Osteoblast (primary cell): ENCODE measurements at regions not wholly inside any gene's neighbourhood (a gene's known extent, or its start where the extent isn't known, plus 50 kb on each side); places are given as distances from the start of the nearest gene placed in this dataset.

Experiments
- DNase-seq: peaks from one replicate; pipeline ENCODE4 v3.0.0; 2011; ENCODE audit warnings: low spot score, mixed read lengths; ENCODE audit not compliant: insufficient read length; ENCODE audit errors: missing footprints
- H2AFZ ChIP-seq: 2 replicates; pipeline ENCODE4 v1.6.0; 2011; ENCODE audit warnings: mild to moderate bottlenecking, low read length
- H3K27ac ChIP-seq: 2 replicates; pipeline ENCODE4 v1.5.1; 2011; ENCODE audit warnings: mild to moderate bottlenecking, low read depth, low read length, moderate library complexity
- H3K27me3 ChIP-seq: 2 replicates; pipeline ENCODE4 v1.6.0; 2012; ENCODE audit warnings: mild to moderate bottlenecking, control low read depth, inconsistent platforms, low read length, moderate library complexity; ENCODE audit not compliant: insufficient read depth
- H3K36me3 ChIP-seq: 2 replicates; pipeline ENCODE4 v1.5.1; 2011; ENCODE audit warnings: mild to moderate bottlenecking, low read length, control low read depth, moderate library complexity; ENCODE audit not compliant: insufficient read depth
- H3K4me1 ChIP-seq: 2 replicates; pipeline ENCODE4 v1.5.1; 2011; ENCODE audit warnings: mild to moderate bottlenecking, low read length, control low read depth, moderate library complexity; ENCODE audit not compliant: insufficient read depth
- H3K4me2 ChIP-seq: 2 replicates; pipeline ENCODE4 v1.6.0; 2011; ENCODE audit warnings: mild to moderate bottlenecking, low read length; ENCODE audit not compliant: insufficient read depth
- H3K4me3 ChIP-seq: fragments of 200-600 bp; sonication (generic); 3 replicates; pipeline ENCODE4 v1.5.1; 2012; ENCODE audit warnings: mild to moderate bottlenecking, low read length, inconsistent platforms; ENCODE audit not compliant: insufficient read depth
- H3K79me2 ChIP-seq: 2 replicates; pipeline ENCODE4 v1.6.0; 2012; ENCODE audit warnings: mild to moderate bottlenecking, low read length, control low read depth, inconsistent platforms; ENCODE audit not compliant: insufficient read depth
- H3K9me3 ChIP-seq: 2 replicates; pipeline ENCODE4 v1.5.1; 2011; ENCODE audit warnings: low read depth, low read length, control low read depth
- H4K20me1 ChIP-seq: 2 replicates; pipeline ENCODE4 v1.6.0; 2012; ENCODE audit warnings: mild to moderate bottlenecking, low read length, control low read depth; ENCODE audit not compliant: insufficient read depth
- TF ChIP-seq, protein P1 (sequence below): IDR thresholded peaks from 2 replicates; pipeline ENCODE4 v1.5.1; 2011; ENCODE audit warnings: mild to moderate bottlenecking, low read depth, low read length, moderate library complexity; ENCODE audit errors: extremely low read depth

DNA sequence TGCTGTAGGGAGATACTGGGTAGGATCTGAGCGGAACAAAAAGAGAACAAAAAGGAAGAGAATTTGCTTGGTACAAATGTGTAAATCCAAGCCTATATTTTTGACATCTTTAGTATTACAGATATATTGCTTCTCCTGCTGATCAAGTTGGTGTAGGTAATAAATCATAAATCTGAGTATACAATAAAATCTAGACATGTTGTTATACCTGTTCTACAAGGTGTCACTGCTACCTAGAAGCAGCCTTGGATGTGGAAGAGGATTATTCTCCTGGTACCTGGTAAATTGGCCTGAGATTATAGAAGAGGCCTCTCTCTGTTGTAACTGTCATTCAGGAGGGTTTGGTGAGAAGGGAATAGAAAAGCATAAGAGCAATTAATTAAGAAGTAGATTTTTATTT lies 89.9 kb upstream of the LSM8 start:
- H3K4me1 ChIP-seq = no peaks in the 10 kb centered on the region
- H3K27ac ChIP-seq = no peak overlapping the region
- no peak overlapping the region for H2AFZ ChIP-seq
- DNase-seq = no peak
- H3K79me2 ChIP-seq = no peaks in the 10 kb centered on the region
- no peaks in the 10 kb centered on the region for H3K9me3 ChIP-seq
- no peaks in the 10 kb centered on the region for H3K27me3 ChIP-seq
- no peaks in the 10 kb centered on the region for H4K20me1 ChIP-seq
- TF ChIP-seq, protein P1, sequence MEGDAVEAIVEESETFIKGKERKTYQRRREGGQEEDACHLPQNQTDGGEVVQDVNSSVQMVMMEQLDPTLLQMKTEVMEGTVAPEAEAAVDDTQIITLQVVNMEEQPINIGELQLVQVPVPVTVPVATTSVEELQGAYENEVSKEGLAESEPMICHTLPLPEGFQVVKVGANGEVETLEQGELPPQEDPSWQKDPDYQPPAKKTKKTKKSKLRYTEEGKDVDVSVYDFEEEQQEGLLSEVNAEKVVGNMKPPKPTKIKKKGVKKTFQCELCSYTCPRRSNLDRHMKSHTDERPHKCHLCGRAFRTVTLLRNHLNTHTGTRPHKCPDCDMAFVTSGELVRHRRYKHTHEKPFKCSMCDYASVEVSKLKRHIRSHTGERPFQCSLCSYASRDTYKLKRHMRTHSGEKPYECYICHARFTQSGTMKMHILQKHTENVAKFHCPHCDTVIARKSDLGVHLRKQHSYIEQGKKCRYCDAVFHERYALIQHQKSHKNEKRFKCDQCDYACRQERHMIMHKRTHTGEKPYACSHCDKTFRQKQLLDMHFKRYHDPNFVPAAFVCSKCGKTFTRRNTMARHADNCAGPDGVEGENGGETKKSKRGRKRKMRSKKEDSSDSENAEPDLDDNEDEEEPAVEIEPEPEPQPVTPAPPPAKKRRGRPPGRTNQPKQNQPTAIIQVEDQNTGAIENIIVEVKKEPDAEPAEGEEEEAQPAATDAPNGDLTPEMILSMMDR = no peak
- no peaks in the 10 kb centered on the region for H3K36me3 ChIP-seq
- H3K4me3 ChIP-seq = no peak overlapping the region
- no peak overlapping the region for H3K4me2 ChIP-seq

DNA sequence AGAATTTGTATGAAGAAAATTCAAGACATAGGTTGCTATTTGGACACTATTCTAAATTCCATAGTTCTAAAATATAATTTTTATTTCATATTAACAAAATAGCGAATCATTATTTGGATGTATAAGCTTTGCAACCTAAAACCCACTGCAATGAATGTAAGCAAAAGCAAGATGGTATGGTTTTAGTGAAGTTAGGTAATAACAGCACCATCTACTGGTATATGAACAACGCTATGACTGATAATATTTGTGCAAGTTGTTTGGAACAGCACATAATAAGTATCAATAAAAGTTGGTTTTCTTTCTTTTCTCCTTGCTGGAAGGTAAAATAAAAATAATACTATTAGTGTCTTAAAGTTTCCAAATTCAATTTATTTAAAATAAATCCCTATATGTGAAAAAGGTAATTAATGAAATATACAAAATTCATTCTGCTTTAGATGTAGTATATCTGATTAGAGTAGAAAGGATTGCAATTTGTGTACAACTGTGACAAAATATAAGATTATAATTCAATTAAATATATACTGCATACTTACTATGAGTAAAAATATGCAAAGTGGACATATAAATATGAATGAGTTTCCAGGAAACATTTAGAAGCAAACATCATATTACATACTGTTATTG lies 79.0 kb upstream of the LSM8 start:
- H3K27me3 ChIP-seq = no peaks in the 10 kb centered on the region
- no peaks in the 10 kb centered on the region for H3K79me2 ChIP-seq
- H3K27ac ChIP-seq = no peak overlapping the region
- H4K20me1 ChIP-seq = no peaks in the 10 kb centered on the region
- H3K36me3 ChIP-seq = no peaks in the 10 kb centered on the region
- no peaks in the 10 kb centered on the region for H3K9me3 ChIP-seq
- DNase-seq = no peak
- H3K4me2 ChIP-seq = no peak overlapping the region
- no peak overlapping the region for H3K4me3 ChIP-seq
- TF ChIP-seq, protein P1 = peak; percentile 34
- H3K4me1 ChIP-seq = no peaks in the 10 kb centered on the region
- no peak overlapping the region for H2AFZ ChIP-seq

DNA sequence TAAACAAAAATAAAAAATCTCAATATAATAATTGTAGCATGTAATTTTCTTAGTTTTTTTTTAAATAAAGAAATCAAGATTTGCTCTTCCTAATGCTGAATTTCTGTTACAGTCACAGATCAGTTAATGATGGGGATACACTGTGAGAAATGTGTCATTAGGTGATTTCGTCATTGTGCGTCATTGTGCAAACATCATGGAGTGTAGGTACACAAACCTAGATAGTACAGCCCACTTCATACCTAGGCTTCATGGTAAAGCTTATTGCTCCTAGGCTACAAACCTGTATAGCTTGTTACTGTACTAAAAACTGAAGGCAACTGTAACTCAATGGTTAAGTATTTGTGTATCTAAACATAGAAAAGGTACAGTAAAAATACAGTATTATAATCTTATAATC lies 74.4 kb upstream of the LSM8 start:
- H4K20me1 ChIP-seq = no peaks in the 10 kb centered on the region
- TF ChIP-seq, protein P1 = no peak
- no peak overlapping the region for H3K4me2 ChIP-seq
- H3K27me3 ChIP-seq = no peaks in the 10 kb centered on the region
- no peak overlapping the region for H3K4me3 ChIP-seq
- no peak overlapping the region for H2AFZ ChIP-seq
- no peaks in the 10 kb centered on the region for H3K9me3 ChIP-seq
- H3K27ac ChIP-seq = no peak overlapping the region
- H3K4me1 ChIP-seq = no peaks in the 10 kb centered on the region
- DNase-seq = no peak
- H3K79me2 ChIP-seq = no peaks in the 10 kb centered on the region
- no peaks in the 10 kb centered on the region for H3K36me3 ChIP-seq

DNA sequence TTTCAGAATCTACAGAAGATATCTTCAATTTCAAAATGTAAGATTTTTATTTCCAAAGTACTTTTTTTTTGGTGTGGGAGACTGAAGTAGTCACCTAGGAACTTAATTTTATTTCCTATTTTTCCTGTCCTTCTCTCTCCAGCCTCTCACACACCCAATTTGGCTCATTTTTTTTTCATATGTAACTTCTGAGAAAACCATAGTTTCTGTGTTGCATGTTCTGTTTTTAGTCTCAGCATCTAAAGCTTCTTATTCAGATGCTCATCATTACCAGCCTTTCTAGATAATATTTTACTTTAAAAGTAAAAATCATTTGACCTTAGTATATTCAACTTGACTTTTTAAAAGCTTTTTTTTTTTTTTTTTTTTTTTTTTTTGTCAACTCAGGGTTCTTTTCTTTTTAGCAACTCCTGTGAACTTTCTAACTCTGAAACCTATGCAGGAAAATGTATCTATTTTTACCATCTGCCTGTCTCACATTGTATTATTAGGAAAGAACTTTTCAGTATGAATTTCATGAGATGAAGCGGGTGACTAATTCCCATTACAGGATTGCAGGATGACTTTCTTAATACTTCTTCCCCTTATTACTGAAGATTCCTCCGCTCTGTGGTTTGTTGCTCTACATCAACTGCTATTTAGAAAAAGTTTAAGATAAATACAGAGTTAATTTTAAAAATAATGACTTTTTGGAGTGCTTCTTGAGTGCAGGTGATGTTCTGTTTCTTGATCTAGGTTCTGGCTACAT lies 73.6 kb upstream of the LSM8 start:
- no peak overlapping the region for H2AFZ ChIP-seq
- H4K20me1 ChIP-seq = no peaks in the 10 kb centered on the region
- TF ChIP-seq, protein P1 = no peak
- H3K4me2 ChIP-seq = no peak overlapping the region
- no peak for DNase-seq
- H3K36me3 ChIP-seq = no peaks in the 10 kb centered on the region
- H3K79me2 ChIP-seq = no peaks in the 10 kb centered on the region
- H3K27me3 ChIP-seq = no peaks in the 10 kb centered on the region
- H3K27ac ChIP-seq = no peak overlapping the region
- H3K4me3 ChIP-seq = no peak overlapping the region
- no peaks in the 10 kb centered on the region for H3K4me1 ChIP-seq
- H3K9me3 ChIP-seq = no peaks in the 10 kb centered on the region
